ENCODE measurements at regions not wholly inside any gene's neighbourhood (a gene's known extent, or its start where the extent isn't known, plus 50 kb on each side); places are given as distances from the start of the nearest gene placed in this dataset.

- Histone ChIP-seq H4K20me1 (ENCODE audit: insufficient read depth, low read length) (no peaks in the 10 kb centered on the region), H2AFZ (ENCODE audit: low read length) (no peak overlapping the region), H3K4me1 (ENCODE audit: insufficient read depth, low read length) (no peaks in the 10 kb centered on the region), H3K27ac (ENCODE audit: extremely low read length, insufficient read depth, low read length) (no peak overlapping the region), H3K27me3 (ENCODE audit: control insufficient read depth in 1 of 2, insufficient read depth in 2 of 2, low read length in 2 of 2) (no peaks in the 10 kb centered on the region; a peak in 1 of 5 replicates), H3K9ac (ENCODE audit: insufficient read depth, low read depth, low read length) (no peak overlapping the region), H3K4me3 (replicated peaks in 1 of 3; ENCODE audit: insufficient read depth in 1 of 3, low read depth in 2 of 3, low read length in 3 of 3) (no peak overlapping the region), H3K9me3 (ENCODE audit: low read length) (no peaks in the 10 kb centered on the region), H3K79me2 (ENCODE audit: insufficient read depth, low read length) (no peaks in the 10 kb centered on the region), H3K36me3 (replicated peaks in 1 of 2; ENCODE audit: control insufficient read depth in 1 of 2, insufficient read depth in 2 of 2, low read length in 2 of 2) (no peaks in the 10 kb centered on the region), H3K4me2 (ENCODE audit: low read depth, low read length) (no peak overlapping the region)
- no peak for FAIRE-seq
- BruUV-seq (replicated peaks): no TSS peak
- no peak for ATAC-seq
- intact Hi-C loops (cut with micrococcal nuclease; ENCODE audit: unreplicated experiment): no loop called here
- DNase-seq (ENCODE audit: low spot score): no peak
- ChIA-PET CTCF (ENCODE audit: low intra/inter-chr PET ratio, low total read pairs) (no interaction called here), POLR2A (no interaction called here)
- TF ChIP-seq BATF2 (CRISPR knock-in tag; IDR thresholded peaks at IDR 0.05) (no peak), BRCA1 (CRISPR knock-in tag; IDR thresholded peaks at IDR 0.05) (no peak), ZNF136 (CRISPR knock-in tag; IDR thresholded peaks at IDR 0.05; ENCODE audit: low read depth) (no peak), CCAR2 (optimal IDR thresholded peaks at IDR 0.05; ENCODE audit: low read depth, low read length) (no peak), TFAP4 (IDR thresholded peaks at IDR 0.05; ENCODE audit: borderline replicate concordance, low read depth) (no peak), STAT6 (CRISPR knock-in tag; IDR thresholded peaks at IDR 0.05; ENCODE audit: borderline replicate concordance) (no peak), XRCC5 (optimal IDR thresholded peaks at IDR 0.05; ENCODE audit: low read length) (no peak), ZIK1 (CRISPR knock-in tag; IDR thresholded peaks at IDR 0.05; ENCODE audit: borderline replicate concordance, low read depth) (no peak), POGZ (CRISPR knock-in tag; IDR thresholded peaks at IDR 0.05) (no peak), ZC3H4 (CRISPR knock-in tag; IDR thresholded peaks at IDR 0.05; ENCODE audit: borderline replicate concordance) (no peak), ZNF691 (CRISPR knock-in tag; IDR thresholded peaks at IDR 0.05; ENCODE audit: borderline replicate concordance, low read depth) (no peak), ZBTB8A (CRISPR knock-in tag; IDR thresholded peaks at IDR 0.05; ENCODE audit: borderline replicate concordance, low read depth) (no peak), SIN3A (IDR thresholded peaks at IDR 0.05; ENCODE audit: borderline replicate concordance, low read depth, low read length) (no peak)
- 0% methylated on average over 1 of the region's 5 CpGs for WGBS (ENCODE audit: low lambda C conversion rate)
- in situ Hi-C loops (cut with HindIII; ENCODE audit: extremely low pct_ligation_motif_present, low pct_unique_long_range_greater_than_20kb): no loop called here
Measured at GRCh38 chr14:105629886-105630215, 103.5 kb downstream of the TMEM121 start.

Data from HepG2 (cell line).